ENCODE measurements at regions not wholly inside any gene's neighbourhood (a gene's known extent, or its start where the extent isn't known, plus 50 kb on each side); places are given as distances from the start of the nearest gene placed in this dataset.
A peak's percentile ranks its signal among the peaks of the same experiment; 100 is the strongest.

DNA sequence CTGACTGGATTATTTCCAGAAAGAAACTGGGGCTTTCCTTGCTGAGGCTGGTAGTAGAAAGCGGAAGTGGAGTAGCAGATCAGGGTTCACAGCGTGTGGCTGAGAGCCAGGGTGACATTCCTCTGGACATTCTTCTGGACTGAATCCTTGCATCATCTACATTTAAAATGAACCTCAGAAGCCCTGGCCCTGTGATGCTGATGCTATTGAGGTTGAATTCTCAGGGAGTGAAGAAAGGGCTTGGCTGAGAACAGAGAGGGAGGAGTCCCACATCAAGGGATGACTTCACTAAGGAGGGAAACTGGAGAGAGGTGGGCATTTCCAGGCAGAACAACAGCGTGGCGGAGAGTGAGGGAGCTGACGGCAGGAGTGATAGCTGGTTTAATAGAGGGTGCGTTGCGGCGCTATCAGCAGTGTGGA, 102.3 kb upstream of the LMO4 start:
- no peak for DNase-seq

DNA sequence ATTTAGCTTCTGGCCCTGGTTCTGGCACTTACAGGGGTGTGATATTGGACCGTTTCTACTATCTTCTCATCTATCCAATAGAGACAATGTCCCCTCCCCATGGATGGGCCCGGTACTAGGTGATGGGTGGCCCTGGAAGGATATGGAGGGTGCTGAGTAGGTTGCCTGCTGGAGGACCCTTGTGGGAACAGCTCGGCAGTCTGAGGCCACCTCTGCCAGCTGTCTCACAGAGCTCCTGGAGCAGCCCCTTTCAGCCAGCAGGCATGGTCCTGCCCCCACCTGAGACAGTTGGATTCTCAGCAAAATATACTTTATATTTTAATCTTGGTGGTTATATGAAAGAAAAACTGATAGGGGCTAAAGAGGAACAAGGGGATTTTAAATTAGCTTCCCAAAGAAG, 101.0 kb upstream of the LMO4 start:
- DNase-seq: no peak

DNA sequence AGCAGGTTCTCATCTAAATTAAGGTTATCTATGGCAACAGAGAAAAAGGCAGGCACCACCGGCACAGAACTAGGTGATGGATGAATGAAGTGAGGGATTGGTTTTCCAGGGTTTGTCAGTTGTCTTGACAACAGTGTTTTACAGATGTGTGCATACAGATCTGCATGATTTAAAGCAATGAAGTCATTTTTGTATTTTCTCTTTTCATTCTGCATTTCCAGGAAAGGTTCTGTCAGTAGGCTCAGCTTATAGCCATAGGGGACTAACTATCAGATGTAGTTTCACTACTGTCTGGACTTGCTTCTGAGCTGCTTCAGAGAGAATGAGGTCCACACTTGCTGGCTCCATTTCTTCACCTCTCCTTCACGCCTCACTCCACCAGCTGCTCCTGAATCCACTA, 98.2 kb upstream of the LMO4 start:
- DNase-seq: no peak

DNA sequence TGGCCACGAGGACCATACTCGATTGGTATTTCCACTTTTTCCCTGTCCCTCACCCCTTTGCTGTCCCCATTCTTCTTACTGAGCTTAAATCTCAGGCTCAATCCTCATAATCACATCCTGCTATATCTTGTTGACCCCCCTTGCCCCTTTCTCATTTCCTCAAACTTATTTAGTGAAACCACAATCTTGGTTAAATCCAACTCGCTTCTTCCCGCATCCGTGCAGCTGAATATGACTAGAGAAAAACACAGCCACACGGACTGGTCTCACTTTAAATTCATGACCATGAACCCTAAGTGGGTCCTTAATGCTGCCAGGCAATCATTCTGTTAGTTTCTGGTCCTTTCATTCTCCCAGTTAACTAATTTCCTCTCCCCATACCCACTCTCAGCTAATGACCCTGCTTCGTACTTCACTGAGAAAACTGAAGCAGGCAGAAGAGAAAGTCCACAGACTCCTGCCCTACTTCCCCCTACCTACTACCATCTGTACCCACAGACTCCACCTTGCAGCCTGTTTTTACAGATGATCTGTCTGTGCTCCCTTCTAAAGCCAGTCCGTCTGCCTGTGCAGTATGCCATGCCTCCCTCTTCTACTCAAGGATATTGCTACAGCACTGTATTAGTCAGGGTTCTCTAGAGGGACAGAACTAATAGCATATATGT, 96.8 kb upstream of the LMO4 start:
- DNase-seq: no peak

DNA sequence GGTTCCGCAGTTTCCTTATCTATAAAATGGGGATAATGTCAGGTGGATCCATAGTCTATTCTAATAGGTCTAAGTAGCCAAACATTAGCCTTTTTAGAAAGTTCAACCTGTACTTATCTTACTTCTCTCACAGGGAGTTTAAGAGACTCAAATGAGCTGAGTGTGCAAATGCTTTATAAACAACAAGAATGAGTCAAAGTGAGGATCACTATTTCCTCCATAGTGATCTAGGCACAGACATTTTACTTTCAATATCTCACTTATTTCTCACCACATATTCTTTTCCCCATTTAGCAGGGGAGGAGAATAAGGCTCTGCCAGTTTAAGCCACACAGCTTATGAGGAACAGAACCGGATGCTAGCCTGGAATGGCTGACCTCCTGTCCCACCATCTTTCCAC, 92.1 kb upstream of the LMO4 start:
- no peak for DNase-seq

- no peak for DNase-seq
Measured at GRCh38 chr1:87239997-87240605, 88.6 kb upstream of the LMO4 start.

DNA sequence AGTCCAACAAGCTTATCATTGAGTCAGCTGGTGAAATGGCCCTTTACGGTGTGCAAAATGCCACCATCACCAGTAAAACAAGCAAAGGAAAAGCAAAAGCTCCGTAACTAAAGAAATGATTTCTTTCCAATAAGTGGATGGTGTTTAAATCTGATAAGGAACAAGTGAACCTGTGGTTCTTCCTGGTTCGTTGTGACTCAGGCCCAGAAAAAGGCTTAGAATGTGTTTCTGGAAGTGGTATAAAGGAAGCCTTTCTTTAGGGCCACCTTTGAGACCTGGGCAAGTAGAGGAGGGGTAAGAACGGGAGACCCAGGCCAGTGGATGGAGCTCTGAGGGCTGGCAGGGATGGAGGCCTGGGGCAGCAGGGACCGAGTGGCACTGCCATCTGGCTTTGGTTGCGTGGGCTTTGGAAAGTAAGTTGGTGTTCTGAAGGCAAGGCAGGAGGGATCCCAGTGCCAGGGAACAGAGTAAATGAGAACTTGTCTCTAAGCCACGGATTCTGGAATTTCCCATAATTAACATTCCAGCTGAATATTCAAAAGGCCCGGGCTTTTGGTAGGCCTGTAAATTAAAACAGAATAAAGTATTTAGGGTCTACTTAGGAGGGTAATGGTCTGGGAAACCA, 87.9 kb upstream of the LMO4 start:
- no peak for DNase-seq

DNA sequence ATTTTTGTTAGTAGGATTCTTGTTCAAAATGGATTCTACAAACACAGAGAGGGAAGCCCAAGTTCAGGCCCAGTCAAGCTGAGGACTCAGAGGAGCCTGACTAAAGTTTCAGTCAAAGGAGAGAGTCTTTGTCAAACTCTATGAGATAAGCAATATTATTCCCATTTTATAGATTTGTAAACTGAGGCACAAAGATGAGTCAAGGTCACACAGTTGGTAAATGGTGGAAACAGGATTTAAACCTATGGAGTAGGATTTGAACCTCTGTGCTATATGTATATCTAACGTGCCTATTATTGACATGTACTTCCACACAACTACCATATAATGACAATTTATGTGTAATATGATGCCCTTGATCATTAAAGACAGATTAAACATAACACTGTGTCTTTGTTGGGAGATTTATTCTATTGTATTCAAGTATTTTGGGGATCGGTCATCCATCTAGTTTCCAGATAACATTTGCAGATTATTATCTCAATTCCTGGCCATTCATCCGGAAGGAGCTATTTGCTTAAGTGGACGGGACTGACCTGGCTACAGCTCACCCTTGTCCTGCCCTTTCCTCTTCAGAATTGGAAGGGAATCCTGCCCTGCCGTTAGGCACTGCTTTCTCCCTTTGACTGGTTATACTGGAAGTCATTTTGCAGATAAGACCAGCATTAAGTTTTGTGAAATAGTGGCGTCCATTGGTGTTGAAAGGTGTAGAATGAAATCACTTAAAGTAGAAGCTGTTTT, 86.1 kb upstream of the LMO4 start:
- DNase-seq: no peak

DNA sequence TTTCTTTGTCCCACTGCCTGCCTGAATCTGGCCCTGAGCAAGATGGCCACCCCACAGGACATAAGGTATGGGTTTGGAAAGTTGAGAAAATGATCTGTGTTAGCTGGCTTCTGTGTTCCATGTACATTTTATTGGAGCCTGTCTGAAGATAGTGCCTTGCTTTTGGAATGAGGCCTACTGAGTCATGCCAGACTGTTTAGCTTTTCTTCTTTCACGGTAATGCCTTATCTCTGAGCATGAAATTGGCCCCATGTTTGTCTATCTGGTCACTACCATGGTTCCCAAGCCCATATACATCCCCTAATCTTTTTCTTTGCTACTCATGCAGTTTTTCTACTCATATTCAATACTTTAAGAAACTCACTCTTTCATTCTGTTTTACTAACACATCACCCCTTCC, 85.1 kb upstream of the LMO4 start:
- DNase-seq: no peak

GRCh38 chr1:87246436-87246835, 82.2 kb upstream of the LMO4 start:
- DNase-seq: no peak

DNA sequence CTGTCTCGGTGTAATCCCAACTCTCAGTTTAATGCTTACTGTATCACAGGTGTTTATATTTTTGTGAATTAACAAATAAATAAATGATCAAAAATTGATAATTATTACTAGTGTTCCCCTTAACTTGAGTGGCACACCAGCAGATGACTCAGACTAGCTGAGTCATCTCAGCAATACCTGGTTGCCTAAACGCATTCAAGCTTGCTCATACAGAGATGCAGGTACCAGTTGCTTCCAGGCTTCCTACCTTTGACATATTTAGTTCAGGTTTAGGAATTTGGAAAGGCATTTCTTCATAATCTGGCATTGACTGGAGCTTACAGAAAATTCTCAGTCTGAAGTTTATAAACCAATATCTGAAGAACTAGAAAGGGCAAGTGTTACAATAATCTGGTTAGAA, 78.9 kb upstream of the LMO4 start:
- no peak for DNase-seq

DNA sequence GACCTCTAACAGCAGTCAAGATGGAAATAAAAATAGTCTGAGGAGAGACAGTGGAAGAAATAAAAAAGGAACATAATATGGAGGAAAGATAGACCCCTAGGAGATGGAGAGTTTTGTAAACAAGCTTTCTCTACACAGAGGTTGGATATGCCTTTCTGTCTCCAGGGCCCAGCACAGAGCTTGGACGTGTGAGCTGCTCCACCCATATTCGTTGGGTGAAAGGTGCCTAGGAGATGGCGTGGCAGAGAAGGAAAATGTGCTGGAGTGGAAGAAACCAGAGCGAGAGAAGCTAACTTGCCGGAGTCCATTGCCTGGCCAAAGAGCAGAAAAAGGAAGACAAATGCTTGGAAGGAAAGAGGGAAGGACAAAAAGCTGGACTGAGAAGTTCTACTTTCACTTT, 78.3 kb upstream of the LMO4 start:
- DNase-seq: no peak

GRCh38 chr1:87252406-87252805, 76.3 kb upstream of the LMO4 start:
- no peak for DNase-seq

DNA sequence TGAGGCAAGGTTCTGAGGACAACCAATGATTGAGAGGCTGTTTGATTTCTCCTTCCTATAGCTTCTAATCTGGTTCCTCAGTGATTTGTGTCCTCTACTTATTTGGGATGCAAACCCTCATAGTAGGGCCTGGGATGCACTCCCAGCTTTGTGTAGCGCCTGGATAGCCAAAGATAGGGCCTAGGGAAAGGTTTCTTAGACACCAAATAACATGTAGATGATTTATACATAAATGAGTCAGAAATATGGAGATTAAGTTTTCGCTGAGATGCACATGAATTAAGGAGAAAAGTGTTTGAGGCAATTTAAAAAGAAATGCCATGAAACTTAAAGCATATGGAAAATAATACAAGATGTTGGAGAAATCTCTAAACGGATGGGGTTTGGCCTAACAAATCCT, 66.0 kb upstream of the LMO4 start:
- no peak for DNase-seq

GRCh38 chr1:87263281-87263680, 65.4 kb upstream of the LMO4 start:
- peak; percentile 12 for DNase-seq

DNA sequence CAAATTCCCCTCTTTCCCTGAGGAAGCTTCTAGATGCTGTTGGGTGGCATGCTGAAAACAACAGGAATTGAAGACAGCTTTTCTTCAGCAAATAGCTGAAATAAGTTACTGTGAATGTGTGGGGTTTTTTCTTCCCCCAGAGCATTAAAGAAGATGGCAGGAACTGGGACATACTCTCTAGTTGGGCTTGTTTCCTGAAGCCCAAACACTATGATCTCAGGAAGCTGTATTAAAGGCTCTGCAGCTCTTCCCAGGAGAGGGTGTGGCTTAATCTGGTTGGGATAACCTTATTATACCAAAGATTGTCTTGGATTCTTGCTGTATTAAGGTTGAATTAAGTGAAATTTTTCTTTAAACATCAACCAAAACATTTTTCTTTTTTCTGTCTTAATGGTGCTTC, 64.9 kb upstream of the LMO4 start:
- no peak for DNase-seq

DNA sequence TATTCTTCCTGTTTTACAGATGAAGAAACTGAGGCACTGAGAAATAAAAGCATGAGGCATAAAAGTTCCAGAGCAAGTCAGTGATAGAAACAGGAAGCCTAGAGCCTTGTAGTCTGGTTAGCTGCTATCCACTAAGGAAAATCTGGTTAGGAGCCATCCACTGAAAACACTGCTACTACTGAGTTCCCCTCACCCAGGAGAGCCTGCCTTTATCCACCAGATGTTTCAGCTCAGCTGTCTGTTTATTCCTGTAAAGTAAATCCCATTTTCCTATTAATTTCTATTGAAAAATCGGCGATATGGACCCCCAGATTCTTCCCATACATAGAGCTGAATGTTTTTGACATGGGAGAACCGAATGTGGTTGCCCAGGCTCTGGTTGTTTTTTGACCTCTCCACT, 63.7 kb upstream of the LMO4 start:
- no peak for DNase-seq

DNA sequence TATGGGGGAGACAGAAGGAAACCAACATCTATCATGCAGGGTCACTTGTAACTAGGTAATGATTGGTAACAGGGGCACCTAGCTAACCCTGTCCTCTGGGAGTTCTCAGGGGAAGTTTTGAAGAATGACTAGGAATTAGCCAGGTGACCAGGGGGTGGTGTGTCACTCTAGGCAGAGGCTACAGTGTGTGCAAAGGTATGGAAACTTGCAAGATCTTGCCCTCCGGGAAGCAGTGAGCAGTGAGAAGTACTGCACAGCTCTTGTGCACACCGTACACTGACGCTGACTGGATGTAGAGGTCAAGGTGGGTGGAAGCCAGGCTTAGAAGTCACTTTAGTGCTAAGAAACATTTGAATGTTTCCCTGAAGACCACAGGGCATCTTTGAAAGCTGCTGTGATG, 62.9 kb upstream of the LMO4 start:
- DNase-seq: no peak

- DNase-seq: no peak
Measured at GRCh38 chr1:87268111-87268510, 60.6 kb upstream of the LMO4 start.

DNA sequence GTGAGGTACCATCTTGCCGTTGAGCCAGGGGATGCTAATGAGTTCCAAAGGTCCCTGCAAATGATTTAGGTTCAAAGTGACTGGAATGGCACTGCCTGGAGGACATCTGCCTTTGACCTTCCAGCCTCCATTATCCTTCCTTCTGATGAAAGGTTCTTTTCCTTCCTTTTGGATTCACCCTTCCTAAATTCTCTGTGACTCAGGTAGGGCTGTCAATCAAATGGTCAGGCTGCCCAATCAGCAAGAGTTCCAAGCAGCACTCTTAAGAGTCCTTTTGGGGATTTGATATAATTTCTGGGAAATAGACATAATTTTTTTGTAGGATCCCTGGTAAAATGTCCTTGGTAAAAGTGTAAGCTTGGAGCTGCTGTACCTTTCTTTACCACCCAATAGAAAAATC, 58.8 kb upstream of the LMO4 start:
- no peak for DNase-seq

GRCh38 chr1:87273291-87273690, 55.4 kb upstream of the LMO4 start:
- no peak for DNase-seq

- no peak for DNase-seq
Measured at GRCh38 chr1:87274851-87275250, 53.8 kb upstream of the LMO4 start.

DNA sequence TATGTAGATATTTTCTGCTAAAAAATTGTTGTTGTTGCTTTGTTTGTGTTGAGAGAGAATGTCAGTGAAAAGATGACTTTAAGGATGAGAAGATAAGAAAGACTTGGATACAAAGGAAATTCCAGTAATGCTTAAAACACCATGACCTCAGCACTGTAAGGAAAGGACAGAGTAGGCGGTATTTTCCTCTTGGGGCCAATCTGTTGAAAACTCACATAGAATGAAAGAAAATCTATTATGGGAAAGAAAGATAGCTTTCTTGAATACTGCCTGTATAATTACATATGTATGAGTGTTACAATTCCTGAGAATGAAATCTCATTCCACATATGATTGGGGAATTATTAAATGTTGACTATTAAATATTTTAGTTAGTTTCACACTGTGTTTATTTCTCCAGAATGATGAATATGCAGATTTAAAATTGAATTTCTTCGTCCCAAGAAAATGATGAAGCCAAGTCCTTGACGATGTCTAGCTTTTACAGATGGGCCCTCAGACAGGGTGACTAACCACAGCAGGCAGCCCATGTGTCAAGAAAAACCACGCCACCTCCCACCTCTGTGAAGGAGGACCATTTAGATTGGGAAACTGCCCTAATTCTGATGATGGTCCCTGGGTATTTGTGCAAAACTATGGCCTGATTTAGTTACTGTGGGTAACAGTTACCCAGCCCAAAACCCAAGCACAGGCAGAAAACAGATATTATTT, 49.7 kb upstream of the LMO4 start:
- no peak for DNase-seq
